ENCODE measurements at regions not wholly inside any gene's neighbourhood (a gene's known extent, or its start where the extent isn't known, plus 50 kb on each side); places are given as distances from the start of the nearest gene placed in this dataset.

- no peak overlapping the region for H2AFZ ChIP-seq (ENCODE audit: low read depth, low read length, poor library complexity, severe bottlenecking)
- no TSS peak for BruUV-seq (replicated peaks)
- ChIA-PET RAD21 (ENCODE audit: low non-redundant PET in 1 of 2, low total read pairs in 2 of 2, uncharacterized antibody in 2 of 2, unreplicated experiment in 2 of 2) (no interaction called here), POLR2A (no interaction called here), CTCF (no interaction called here)
- H3K27ac ChIP-seq (ENCODE audit: low read depth, low read length), result no peak overlapping the region
- no peak for ATAC-seq
- H3K9me2 ChIP-seq (ENCODE audit: insufficient read depth), result no peaks in the 10 kb centered on the region
- no peak for DNase-seq (ENCODE audit: low read depth, low spot score)
- H3K27me3 ChIP-seq (ENCODE audit: insufficient read depth, low read length), result no peaks in the 10 kb centered on the region
- no peaks in the 10 kb centered on the region for H3K4me1 ChIP-seq (ENCODE audit: control insufficient read depth in 1 of 2, insufficient read depth in 2 of 2, low read length in 2 of 2)
- intact Hi-C loops (cut with micrococcal nuclease), result no loop called here
- no peaks in the 10 kb centered on the region for H3K9me3 ChIP-seq (ENCODE audit: control insufficient read depth in 1 of 2, insufficient read depth in 1 of 2, low read depth in 1 of 2, low read length in 2 of 2)
- no peak for TF ChIP-seq SP1 (IDR thresholded peaks at IDR 0.05; ENCODE audit: low read depth)
- no peak for TF ChIP-seq REST (IDR thresholded peaks at IDR 0.05; ENCODE audit: low read depth)
- TF ChIP-seq CTCF (IDR thresholded peaks at IDR 0.05 in 2 of 3, conservative IDR thresholded peaks at IDR 0.05 in 1 of 3; ENCODE audit: borderline replicate concordance in 1 of 3, insufficient read depth in 1 of 3, low read depth in 2 of 3, low read length in 2 of 3), result no peak
- TF ChIP-seq CEBPB (IDR thresholded peaks at IDR 0.05; ENCODE audit: low read depth), result no peak
- TF ChIP-seq ATF3 (IDR thresholded peaks at IDR 0.05), result no peak
- H4K20me1 ChIP-seq (ENCODE audit: insufficient read depth), result no peaks in the 10 kb centered on the region
- H3K4me3 ChIP-seq (replicated peaks in 1 of 2; ENCODE audit: low read depth in 1 of 2, low read length in 2 of 2), result no peak overlapping the region
- no peak overlapping the region for H3K9ac ChIP-seq (ENCODE audit: low read length)
- H3K79me2 ChIP-seq (ENCODE audit: insufficient read depth, low read length), result no peaks in the 10 kb centered on the region
- H3K36me3 ChIP-seq (ENCODE audit: control insufficient read depth in 1 of 2, insufficient read depth in 2 of 2, low read length in 2 of 2), result no peaks in the 10 kb centered on the region
- H3K4me2 ChIP-seq (ENCODE audit: low read length), result no peak overlapping the region
Measured at GRCh38 chr2:9721344-9721743, 90.5 kb upstream of the YWHAQ start.

All from HCT116 (cell line).